ENCODE measurements at regions not wholly inside any gene's neighbourhood (a gene's known extent, or its start where the extent isn't known, plus 50 kb on each side); places are given as distances from the start of the nearest gene placed in this dataset.

GRCh38 chr15:91456921-91457320 is 356.9 kb downstream of the SV2B start:
- H2AFZ ChIP-seq (ENCODE audit: low read depth), result peak overlapping the region; percentile 59; the same call in 1 of the 2 replicates
- WGBS (ENCODE audit: low lambda C conversion rate), result 80% methylated on average over 3 of the region's 3 CpGs
- no peaks in the 10 kb centered on the region for H3K27me3 ChIP-seq (ENCODE audit: insufficient read depth)
- H3K9ac ChIP-seq, result 0 out of 2 replicates have a peak overlapping the region, but pooled peaks have one; percentile 21
- peak; percentile 3; the same call in 1 of the 2 replicates for TF ChIP-seq FOSL2 (IDR thresholded peaks at IDR 0.05; ENCODE audit: borderline replicate concordance, low read depth)
- no peak for TF ChIP-seq TAF1 (IDR thresholded peaks at IDR 0.05; ENCODE audit: borderline replicate concordance, low read depth, low read length)
- ChIA-PET POLR2A (no interaction called here), CTCF (no interaction called here)
- H3K9me2 ChIP-seq, result no peaks in the 10 kb centered on the region
- no peaks in the 10 kb centered on the region for H3F3A ChIP-seq (replicated peaks; ENCODE audit: insufficient read depth)
- H4K20me1 ChIP-seq (ENCODE audit: insufficient read depth), result no peaks in the 10 kb centered on the region
- no peaks in the 10 kb centered on the region for H3K79me2 ChIP-seq (ENCODE audit: insufficient read depth)
- H3K4me2 ChIP-seq, result peak overlapping the region; percentile 26; the same call in 1 of the 2 replicates
- no peak for DNase-seq
- no peaks in the 10 kb centered on the region for H3K9me3 ChIP-seq
- 0 out of 4 replicates have a peak overlapping the region, but pooled peaks of 1 of the 2 experiments have one; percentile 23 for H3K4me3 ChIP-seq (ENCODE audit: low read depth in 2 of 2, low read length in 1 of 2)
- H3K4me1 ChIP-seq (ENCODE audit: control insufficient read depth in 1 of 2, insufficient read depth in 2 of 2, low read depth in 1 of 2, low read length in 1 of 2), result no peaks in the 10 kb centered on the region; a peak in 2 of 4 replicates
- H3K36me3 ChIP-seq (replicated peaks in 1 of 2; ENCODE audit: control insufficient read depth in 1 of 2, insufficient read depth in 2 of 2, low read length in 1 of 2), result no peaks in the 10 kb centered on the region
- peak overlapping the region in 1 of 2 experiments; percentile 63; a peak in 2 of 4 replicates for H3K27ac ChIP-seq (ENCODE audit: low read depth in 2 of 2, low read length in 1 of 2)

GRCh38 chr15:91461377-91461776 is 361.3 kb downstream of the SV2B start:
- TF ChIP-seq TEAD4 (IDR thresholded peaks at IDR 0.05; ENCODE audit: borderline replicate concordance, insufficient read depth) (no peak), TCF12 (IDR thresholded peaks at IDR 0.05) (no peak), FOXM1 (IDR thresholded peaks at IDR 0.05; ENCODE audit: low read depth) (no peak), MAX (IDR thresholded peaks at IDR 0.05; ENCODE audit: low read depth) (no peak), CTCF (IDR thresholded peaks at IDR 0.05) (no peak), FOSL2 (IDR thresholded peaks at IDR 0.05; ENCODE audit: borderline replicate concordance, low read depth) (no peak), POLR2AphosphoS5 (IDR thresholded peaks at IDR 0.05; ENCODE audit: low read depth, low read length) (no peak), MEF2A (IDR thresholded peaks at IDR 0.05; ENCODE audit: borderline replicate concordance, low read depth) (no peak), GABPA (IDR thresholded peaks at IDR 0.05; ENCODE audit: low read depth) (no peak), NRF1 (IDR thresholded peaks at IDR 0.05; ENCODE audit: low read depth, low read length) (no peak), MXI1 (IDR thresholded peaks at IDR 0.05; ENCODE audit: low read depth, low read length) (no peak), SMC3 (IDR thresholded peaks at IDR 0.05; ENCODE audit: low read depth, low read length) (no peak)
- H4K20me1 ChIP-seq (ENCODE audit: insufficient read depth), result no peaks in the 10 kb centered on the region
- no peak for DNase-seq
- no peaks in the 10 kb centered on the region for H3F3A ChIP-seq (replicated peaks; ENCODE audit: insufficient read depth)
- 79% methylated on average over 3 of the region's 3 CpGs for WGBS (ENCODE audit: low lambda C conversion rate)
- no peak overlapping the region for H2AFZ ChIP-seq (ENCODE audit: low read depth)
- POLR2A ChIA-PET, result no interaction called here
- no peak overlapping the region for H3K9ac ChIP-seq
- H3K4me1 ChIP-seq (ENCODE audit: control insufficient read depth in 1 of 2, insufficient read depth in 2 of 2, low read depth in 1 of 2, low read length in 1 of 2), result no peaks in the 10 kb centered on the region; a peak in 2 of 4 replicates
- no peaks in the 10 kb centered on the region for H3K36me3 ChIP-seq (replicated peaks in 1 of 2; ENCODE audit: control insufficient read depth in 1 of 2, insufficient read depth in 2 of 2, low read length in 1 of 2)
- no peaks in the 10 kb centered on the region for H3K9me3 ChIP-seq
- CTCF ChIA-PET, result no interaction called here
- H3K4me3 ChIP-seq (ENCODE audit: low read depth in 2 of 2, low read length in 1 of 2), result no peak overlapping the region
- no peaks in the 10 kb centered on the region for H3K79me2 ChIP-seq (ENCODE audit: insufficient read depth)
- no peak overlapping the region for H3K4me2 ChIP-seq
- no peaks in the 10 kb centered on the region for H3K27me3 ChIP-seq (ENCODE audit: insufficient read depth)
- no peaks in the 10 kb centered on the region for H3K9me2 ChIP-seq
- H3K27ac ChIP-seq (ENCODE audit: low read depth in 2 of 2, low read length in 1 of 2), result no peak overlapping the region
